Epithelial cell of esophagus (primary cell): ENCODE measurements at regions not wholly inside any gene's neighbourhood (a gene's known extent, or its start where the extent isn't known, plus 50 kb on each side); places are given as distances from the start of the nearest gene placed in this dataset.

Experiments used
- DNase-seq: peaks from one replicate; pipeline ENCODE4 v3.0.0; 2010; ENCODE audit warnings: low read depth
- H3K4me3 ChIP-seq: 2 replicates; pipeline ENCODE4 v1.5.1; 2011; ENCODE audit warnings: mild to moderate bottlenecking, low read length, control low read depth
- CTCF ChIP-seq: IDR thresholded peaks from 2 replicates; pipeline ENCODE4 v1.5.1; 2011; ENCODE audit warnings: low read depth, mild to moderate bottlenecking, low read length, control low read depth, inconsistent platforms; ENCODE audit not compliant: insufficient read depth; ENCODE audit errors: missing control alignments

GRCh38 chr3:168558728-168559411 lies 463.1 kb upstream of the GOLIM4 start:
- no peak for DNase-seq
- no peak for TF ChIP-seq CTCF
- H3K4me3 ChIP-seq: no peak overlapping the region

GRCh38 chr3:168552251-168552650 lies 456.5 kb upstream of the GOLIM4 start:
- H3K4me3 ChIP-seq: no peak overlapping the region
- no peak for TF ChIP-seq CTCF
- no peak for DNase-seq

GRCh38 chr3:168548719-168549118 lies 453.0 kb upstream of the GOLIM4 start:
- H3K4me3 ChIP-seq: no peak overlapping the region
- TF ChIP-seq CTCF: no peak
- DNase-seq: no peak

GRCh38 chr3:168546707-168547106 lies 451.0 kb upstream of the GOLIM4 start:
- TF ChIP-seq CTCF: no peak
- no peak for DNase-seq
- H3K4me3 ChIP-seq: no peak overlapping the region

- DNase-seq: no peak
Observed at GRCh38 chr3:168545591-168545990, 449.9 kb upstream of the GOLIM4 start.

GRCh38 chr3:168544097-168544957 lies 448.6 kb upstream of the GOLIM4 start:
- H3K4me3 ChIP-seq: no peak overlapping the region
- TF ChIP-seq CTCF: peak; percentile 16
- DNase-seq: peak; percentile 10

More at GRCh38 chr3:168545591-168545990, 449.9 kb upstream of the GOLIM4 start:
- TF ChIP-seq CTCF: no peak
- H3K4me3 ChIP-seq: no peak overlapping the region
